ENCODE measurements at regions not wholly inside any gene's neighbourhood (a gene's known extent, or its start where the extent isn't known, plus 50 kb on each side); places are given as distances from the start of the nearest gene placed in this dataset.

DNA sequence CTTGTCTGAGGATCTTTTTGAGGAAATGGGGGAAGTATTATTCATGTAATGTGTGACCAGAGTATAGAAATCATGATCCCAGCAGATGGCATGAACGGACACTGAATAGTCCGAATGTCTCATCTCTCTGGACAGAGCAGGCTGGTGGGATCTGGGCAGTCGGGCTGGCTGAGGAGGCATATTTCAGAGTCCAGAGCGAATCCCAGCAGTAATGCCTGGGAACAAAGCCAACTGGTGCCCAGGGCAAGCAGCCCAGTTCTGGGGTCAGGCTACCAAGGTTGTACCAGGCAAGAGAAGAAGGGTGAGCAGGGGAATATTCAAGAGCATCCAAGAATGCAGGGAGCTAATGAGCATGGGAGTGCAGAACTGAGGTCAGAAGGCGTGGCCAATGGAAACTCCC, 306.4 kb downstream of the ZSWIM6 start:
- TF ChIP-seq, protein P1, sequence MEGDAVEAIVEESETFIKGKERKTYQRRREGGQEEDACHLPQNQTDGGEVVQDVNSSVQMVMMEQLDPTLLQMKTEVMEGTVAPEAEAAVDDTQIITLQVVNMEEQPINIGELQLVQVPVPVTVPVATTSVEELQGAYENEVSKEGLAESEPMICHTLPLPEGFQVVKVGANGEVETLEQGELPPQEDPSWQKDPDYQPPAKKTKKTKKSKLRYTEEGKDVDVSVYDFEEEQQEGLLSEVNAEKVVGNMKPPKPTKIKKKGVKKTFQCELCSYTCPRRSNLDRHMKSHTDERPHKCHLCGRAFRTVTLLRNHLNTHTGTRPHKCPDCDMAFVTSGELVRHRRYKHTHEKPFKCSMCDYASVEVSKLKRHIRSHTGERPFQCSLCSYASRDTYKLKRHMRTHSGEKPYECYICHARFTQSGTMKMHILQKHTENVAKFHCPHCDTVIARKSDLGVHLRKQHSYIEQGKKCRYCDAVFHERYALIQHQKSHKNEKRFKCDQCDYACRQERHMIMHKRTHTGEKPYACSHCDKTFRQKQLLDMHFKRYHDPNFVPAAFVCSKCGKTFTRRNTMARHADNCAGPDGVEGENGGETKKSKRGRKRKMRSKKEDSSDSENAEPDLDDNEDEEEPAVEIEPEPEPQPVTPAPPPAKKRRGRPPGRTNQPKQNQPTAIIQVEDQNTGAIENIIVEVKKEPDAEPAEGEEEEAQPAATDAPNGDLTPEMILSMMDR (IDR thresholded peaks at IDR 0.05; ENCODE audit: control extremely low read depth in 1 of 3, insufficient read depth in 1 of 3, low read depth in 1 of 3, low read length in 3 of 3), result no peak
- no peak for TF ChIP-seq HDAC2 (IDR thresholded peaks at IDR 0.05; ENCODE audit: borderline replicate concordance in 1 of 2, low read depth in 2 of 2, low read length in 2 of 2)
- no peak for TF ChIP-seq CEBPB (IDR thresholded peaks at IDR 0.05; ENCODE audit: low read depth, low read length)
- TF ChIP-seq, protein P2, sequence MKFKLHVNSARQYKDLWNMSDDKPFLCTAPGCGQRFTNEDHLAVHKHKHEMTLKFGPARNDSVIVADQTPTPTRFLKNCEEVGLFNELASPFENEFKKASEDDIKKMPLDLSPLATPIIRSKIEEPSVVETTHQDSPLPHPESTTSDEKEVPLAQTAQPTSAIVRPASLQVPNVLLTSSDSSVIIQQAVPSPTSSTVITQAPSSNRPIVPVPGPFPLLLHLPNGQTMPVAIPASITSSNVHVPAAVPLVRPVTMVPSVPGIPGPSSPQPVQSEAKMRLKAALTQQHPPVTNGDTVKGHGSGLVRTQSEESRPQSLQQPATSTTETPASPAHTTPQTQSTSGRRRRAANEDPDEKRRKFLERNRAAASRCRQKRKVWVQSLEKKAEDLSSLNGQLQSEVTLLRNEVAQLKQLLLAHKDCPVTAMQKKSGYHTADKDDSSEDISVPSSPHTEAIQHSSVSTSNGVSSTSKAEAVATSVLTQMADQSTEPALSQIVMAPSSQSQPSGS (IDR thresholded peaks at IDR 0.05; ENCODE audit: low read length), result no peak
- TF ChIP-seq CHD2 (IDR thresholded peaks at IDR 0.05; ENCODE audit: low read length), result no peak
- TF ChIP-seq YY1 (IDR thresholded peaks at IDR 0.05; ENCODE audit: low read depth, low read length), result no peak
- TF ChIP-seq GABPA (IDR thresholded peaks at IDR 0.05; ENCODE audit: borderline replicate concordance, insufficient read depth, low read length), result no peak
- TF ChIP-seq POLR2A (IDR thresholded peaks at IDR 0.05; ENCODE audit: control extremely low read depth in 1 of 2, low read depth in 2 of 2, low read length in 2 of 2), result no peak
- TF ChIP-seq JUND (IDR thresholded peaks at IDR 0.05; ENCODE audit: low read length), result no peak
- no peak for TF ChIP-seq EZH2 (IDR thresholded peaks at IDR 0.05; ENCODE audit: low read depth, low read length, severe bottlenecking)
- no peak for TF ChIP-seq RFX5 (IDR thresholded peaks at IDR 0.05; ENCODE audit: borderline replicate concordance, low read depth, low read length)
- no peak for TF ChIP-seq SP1 (IDR thresholded peaks at IDR 0.05; ENCODE audit: low read depth, low read length)
